ENCODE measurements at regions not wholly inside any gene's neighbourhood (a gene's known extent, or its start where the extent isn't known, plus 50 kb on each side); places are given as distances from the start of the nearest gene placed in this dataset.

DNA sequence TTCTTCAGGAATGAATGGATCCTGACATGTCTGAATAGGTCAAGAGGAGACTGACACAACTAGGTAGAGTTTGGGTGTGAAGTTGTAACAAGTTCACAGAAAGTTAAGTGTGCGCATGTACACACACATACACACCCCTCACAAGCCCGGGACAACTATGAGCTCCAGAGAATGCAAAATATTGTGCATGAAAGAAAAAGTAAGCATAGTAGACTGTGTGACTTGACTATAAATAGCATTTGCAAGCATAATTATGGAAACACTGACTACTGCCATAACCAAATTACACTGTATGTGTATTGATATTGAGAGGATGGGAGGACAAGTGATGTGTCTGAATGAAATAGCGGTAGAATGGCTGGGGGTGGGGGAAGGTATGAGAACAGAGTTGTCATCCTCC lies 157.1 kb upstream of the NCK2 start:
- Mint-ChIP-seq H3K4me1 (peaks cover 24 to 27% (median 25%) of the 10 kb centered on the region in 3 donors), H3K4me3 (no peak overlapping the region), H3K27me3 (no peaks in the 10 kb centered on the region), H3K36me3 (peaks cover 19% of the 10 kb centered on the region), H3K27ac (no peak overlapping the region), H3K9me3 (peaks cover 16 to 28% (median 22%) of the 10 kb centered on the region in 3 donors)
- no peak overlapping the region for H3K4me3 ChIP-seq (ENCODE audit: control insufficient read depth in 1 of 2, extremely low read depth in 1 of 2, low read length in 1 of 2)
- CTCF ChIA-PET = no interaction called here
- no CpG with 5 or more reads among the region's 3 CpGs for WGBS (ENCODE audit: insufficient coverage)
- no peaks in the 10 kb centered on the region for H3K9me3 ChIP-seq
- DNase-seq (no peak), ATAC-seq (replicated peaks in 1 of 4) (no peak)
- no peak overlapping the region for H3K27ac ChIP-seq (ENCODE audit: low read length)
- H3K4me1 ChIP-seq (ENCODE audit: control insufficient read depth in 1 of 2, extremely low read depth in 1 of 2, insufficient read depth in 2 of 2, low read length in 2 of 2) = peaks cover 10 to 17% of the 10 kb centered on the region in 2 experiments
- POLR2A ChIA-PET = interaction anchor here in 1 of 2 donors (1.1 kb wide), 1 partner anchor 407 kb away, joined by 3 read pairs; no protein-coding TSS in a partner anchor
- no peaks in the 10 kb centered on the region for H3K36me3 ChIP-seq (ENCODE audit: control insufficient read depth in 2 of 2, extremely low read depth in 1 of 2, insufficient read depth in 1 of 2, low read length in 1 of 2)
- H3K27me3 ChIP-seq (replicated peaks in 1 of 2; ENCODE audit: control insufficient read depth in 2 of 2, extremely low read depth in 1 of 2, insufficient read depth in 2 of 2, low read length in 1 of 2) = no peaks in the 10 kb centered on the region

GRCh38 chr2:105584435-105585010 lies 160.2 kb upstream of the NCK2 start:
- peak overlapping the region in 1 of 3 donors; percentile 11 for H3K4me3 Mint-ChIP-seq
- WGBS (ENCODE audit: insufficient coverage) = no CpG with 5 or more reads among the region's 2 CpGs
- CTCF ChIA-PET = no interaction called here

GRCh38 chr2:105582952-105583660 lies 161.6 kb upstream of the NCK2 start:
- WGBS (ENCODE audit: insufficient coverage) = 67% methylated on average over 1 of the region's 3 CpGs
- Mint-ChIP-seq H3K4me3 (no peak overlapping the region), H3K4me1 (peaks cover 27 to 35% (median 30%) of the 10 kb centered on the region in 3 donors), H3K27me3 (no peaks in the 10 kb centered on the region), H3K27ac (peak overlapping the region in 1 of 2 donors; percentile 2), H3K36me3 (peaks cover 5% of the 10 kb centered on the region), H3K9me3 (peaks cover 6 to 10% (median 7%) of the 10 kb centered on the region in 3 donors)
- ATAC-seq (replicated peaks in 1 of 4) = peak in 2 of 4 experiments; percentile 32 to 59
- H3K27me3 ChIP-seq (replicated peaks in 1 of 2; ENCODE audit: control insufficient read depth in 2 of 2, extremely low read depth in 1 of 2, insufficient read depth in 2 of 2, low read length in 1 of 2) = peaks cover 0 to 6% of the 10 kb centered on the region in 2 experiments
- H3K9me3 ChIP-seq = no peaks in the 10 kb centered on the region
- H3K4me1 ChIP-seq (ENCODE audit: control insufficient read depth in 1 of 2, extremely low read depth in 1 of 2, insufficient read depth in 2 of 2, low read length in 2 of 2) = peaks cover 10 to 17% of the 10 kb centered on the region in 2 experiments
- ChIA-PET CTCF (interaction anchor here (0.5 to 1.6 kb wide), 4 partner anchors 76 to 669 kb away, joined by 3 read pairs; no protein-coding TSS in a partner anchor), POLR2A (no interaction called here)
- no peaks in the 10 kb centered on the region for H3K36me3 ChIP-seq (ENCODE audit: control insufficient read depth in 2 of 2, extremely low read depth in 1 of 2, insufficient read depth in 1 of 2, low read length in 1 of 2)
- DNase-seq = peak in 2 of 35 experiments; percentile 16 to 31
- H3K27ac ChIP-seq (ENCODE audit: low read length) = no peak overlapping the region
- no peak overlapping the region for H3K4me3 ChIP-seq (ENCODE audit: control insufficient read depth in 1 of 2, extremely low read depth in 1 of 2, low read length in 1 of 2)

More at GRCh38 chr2:105584435-105585010, 160.2 kb upstream of the NCK2 start:
- Histone ChIP-seq H3K27ac (ENCODE audit: low read length) (no peak overlapping the region), H3K9me3 (no peaks in the 10 kb centered on the region), H3K4me3 (ENCODE audit: control insufficient read depth in 1 of 2, extremely low read depth in 1 of 2, low read length in 1 of 2) (no peak overlapping the region), H3K27me3 (replicated peaks in 1 of 2; ENCODE audit: control insufficient read depth in 2 of 2, extremely low read depth in 1 of 2, insufficient read depth in 2 of 2, low read length in 1 of 2) (peaks cover 0 to 5% of the 10 kb centered on the region in 2 experiments), H3K4me1 (ENCODE audit: control insufficient read depth in 1 of 2, extremely low read depth in 1 of 2, insufficient read depth in 2 of 2, low read length in 2 of 2) (peaks cover 10 to 17% of the 10 kb centered on the region in 2 experiments), H3K36me3 (ENCODE audit: control insufficient read depth in 2 of 2, extremely low read depth in 1 of 2, insufficient read depth in 1 of 2, low read length in 1 of 2) (no peaks in the 10 kb centered on the region)
- no peaks in the 10 kb centered on the region for H3K27me3 Mint-ChIP-seq
- H3K9me3 Mint-ChIP-seq = peaks cover 15 to 19% (median 16%) of the 10 kb centered on the region in 3 donors
- no peak for DNase-seq
- POLR2A ChIA-PET = no interaction called here
- peaks cover 15% of the 10 kb centered on the region for H3K36me3 Mint-ChIP-seq
- peaks cover 27 to 35% (median 30%) of the 10 kb centered on the region in 3 donors for H3K4me1 Mint-ChIP-seq
- peak in 3 of 4 experiments; percentile 47 to 61 (median 55) for ATAC-seq (replicated peaks in 1 of 4)
- H3K27ac Mint-ChIP-seq = peak overlapping the region; percentile 74

GRCh38 chr2:105581555-105581944 lies 163.2 kb upstream of the NCK2 start:
- Mint-ChIP-seq H3K4me3 (no peak overlapping the region), H3K9me3 (no peaks in the 10 kb centered on the region), H3K36me3 (no peaks in the 10 kb centered on the region), H3K27ac (no peak overlapping the region), H3K4me1 (peaks cover 32 to 38% (median 34%) of the 10 kb centered on the region in 3 donors), H3K27me3 (no peaks in the 10 kb centered on the region)
- Histone ChIP-seq H3K4me1 (ENCODE audit: control insufficient read depth in 1 of 2, extremely low read depth in 1 of 2, insufficient read depth in 2 of 2, low read length in 2 of 2) (peaks cover 14 to 17% of the 10 kb centered on the region in 2 experiments), H3K36me3 (ENCODE audit: control insufficient read depth in 2 of 2, extremely low read depth in 1 of 2, insufficient read depth in 1 of 2, low read length in 1 of 2) (no peaks in the 10 kb centered on the region), H3K27me3 (replicated peaks in 1 of 2; ENCODE audit: control insufficient read depth in 2 of 2, extremely low read depth in 1 of 2, insufficient read depth in 2 of 2, low read length in 1 of 2) (peaks cover 0 to 6% of the 10 kb centered on the region in 2 experiments), H3K4me3 (ENCODE audit: control insufficient read depth in 1 of 2, extremely low read depth in 1 of 2, low read length in 1 of 2) (no peak overlapping the region), H3K9me3 (no peaks in the 10 kb centered on the region), H3K27ac (ENCODE audit: low read length) (no peak overlapping the region)
- ATAC-seq (replicated peaks in 1 of 4) (no peak), DNase-seq (no peak)
- CTCF ChIA-PET = no interaction called here
- no CpG with 5 or more reads among the region's 3 CpGs for WGBS (ENCODE audit: insufficient coverage)
- POLR2A ChIA-PET = no interaction called here

GRCh38 chr2:105580870-105581554 lies 163.7 kb upstream of the NCK2 start:
- H3K4me3 ChIP-seq (ENCODE audit: control insufficient read depth in 1 of 2, extremely low read depth in 1 of 2, low read length in 1 of 2) = no peak overlapping the region
- H3K27me3 ChIP-seq (replicated peaks in 1 of 2; ENCODE audit: control insufficient read depth in 2 of 2, extremely low read depth in 1 of 2, insufficient read depth in 2 of 2, low read length in 1 of 2) = peaks cover 0 to 6% of the 10 kb centered on the region in 2 experiments
- no peak overlapping the region for H3K4me3 Mint-ChIP-seq
- 80% methylated on average over 1 of the region's 1 CpG for WGBS (ENCODE audit: insufficient coverage)
- H3K27ac Mint-ChIP-seq = no peak overlapping the region
- H3K9me3 Mint-ChIP-seq = no peaks in the 10 kb centered on the region
- peaks cover 17 to 19% of the 10 kb centered on the region in 2 experiments for H3K4me1 ChIP-seq (ENCODE audit: control insufficient read depth in 1 of 2, extremely low read depth in 1 of 2, insufficient read depth in 2 of 2, low read length in 2 of 2)
- no peaks in the 10 kb centered on the region for H3K36me3 Mint-ChIP-seq
- DNase-seq (no peak), ATAC-seq (replicated peaks in 1 of 4) (no peak)
- H3K27me3 Mint-ChIP-seq = no peaks in the 10 kb centered on the region
- H3K27ac ChIP-seq (ENCODE audit: low read length) = no peak overlapping the region
- H3K9me3 ChIP-seq = no peaks in the 10 kb centered on the region
- POLR2A ChIA-PET = interaction anchor here in 1 of 2 donors (0.6 kb wide), 1 partner anchor 28 kb away, joined by 3 read pairs; no protein-coding TSS in a partner anchor
- no peaks in the 10 kb centered on the region for H3K36me3 ChIP-seq (ENCODE audit: control insufficient read depth in 2 of 2, extremely low read depth in 1 of 2, insufficient read depth in 1 of 2, low read length in 1 of 2)
- CTCF ChIA-PET = no interaction called here
- H3K4me1 Mint-ChIP-seq = peaks cover 36 to 42% (median 39%) of the 10 kb centered on the region in 3 donors

GRCh38 chr2:105580216-105580615 lies 164.5 kb upstream of the NCK2 start:
- ChIA-PET POLR2A (no interaction called here), CTCF (no interaction called here)
- Histone ChIP-seq H3K27me3 (replicated peaks in 1 of 2; ENCODE audit: control insufficient read depth in 2 of 2, extremely low read depth in 1 of 2, insufficient read depth in 2 of 2, low read length in 1 of 2) (peaks cover 0 to 6% of the 10 kb centered on the region in 2 experiments), H3K4me1 (ENCODE audit: control insufficient read depth in 1 of 2, extremely low read depth in 1 of 2, insufficient read depth in 2 of 2, low read length in 2 of 2) (peaks cover 17 to 21% of the 10 kb centered on the region in 2 experiments), H3K36me3 (ENCODE audit: control insufficient read depth in 2 of 2, extremely low read depth in 1 of 2, insufficient read depth in 1 of 2, low read length in 1 of 2) (no peaks in the 10 kb centered on the region), H3K4me3 (ENCODE audit: control insufficient read depth in 1 of 2, extremely low read depth in 1 of 2, low read length in 1 of 2) (no peak overlapping the region), H3K9me3 (no peaks in the 10 kb centered on the region), H3K27ac (ENCODE audit: low read length) (no peak overlapping the region)
- WGBS (ENCODE audit: insufficient coverage) = 93% methylated on average over 4 of the region's 5 CpGs
- no peaks in the 10 kb centered on the region for H3K9me3 Mint-ChIP-seq
- H3K27me3 Mint-ChIP-seq = no peaks in the 10 kb centered on the region
- no peak overlapping the region for H3K4me3 Mint-ChIP-seq
- ATAC-seq (replicated peaks in 1 of 4) (no peak), DNase-seq (no peak)
- no peaks in the 10 kb centered on the region for H3K36me3 Mint-ChIP-seq
- peaks cover 41 to 48% (median 44%) of the 10 kb centered on the region in 3 donors for H3K4me1 Mint-ChIP-seq
- no peak overlapping the region for H3K27ac Mint-ChIP-seq
